Hematopoietic multipotent progenitor cell treated with erythropoietin and hydrocortisone succinate and interleukin-3 and kit ligand, for 6 days (in vitro differentiated cells): ENCODE measurements at regions not wholly inside any gene's neighbourhood (a gene's known extent, or its start where the extent isn't known, plus 50 kb on each side); places are given as distances from the start of the nearest gene placed in this dataset.

Experiments used
- DNase-seq: peaks from one replicate; pipeline ENCODE4 v3.0.0-alpha.2; 2015

DNA sequence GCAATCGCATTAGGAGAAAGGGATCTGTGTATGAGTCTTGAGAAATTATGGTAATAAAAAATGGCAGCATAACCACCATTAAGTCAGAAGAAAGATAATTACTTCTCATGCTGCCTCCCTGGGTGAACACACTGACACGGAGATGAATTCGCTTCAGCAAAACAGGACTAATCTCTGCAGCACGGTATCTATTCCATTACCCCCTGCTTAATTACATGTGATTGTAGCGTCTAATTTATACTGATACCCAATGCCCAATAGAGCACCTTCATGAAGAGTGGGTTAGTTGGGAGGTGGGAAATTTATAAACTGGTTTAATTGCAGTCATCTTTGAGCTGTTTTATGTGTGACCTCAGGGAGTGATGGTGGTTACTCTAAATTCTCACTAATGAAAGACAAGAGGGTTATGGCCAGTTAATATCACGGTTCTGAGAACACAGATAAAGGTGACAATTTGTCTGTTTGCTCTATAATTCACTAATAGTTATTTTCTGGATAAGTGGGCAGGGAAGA is 476.2 kb upstream of the SULF2 start:
- no peak for DNase-seq

DNA sequence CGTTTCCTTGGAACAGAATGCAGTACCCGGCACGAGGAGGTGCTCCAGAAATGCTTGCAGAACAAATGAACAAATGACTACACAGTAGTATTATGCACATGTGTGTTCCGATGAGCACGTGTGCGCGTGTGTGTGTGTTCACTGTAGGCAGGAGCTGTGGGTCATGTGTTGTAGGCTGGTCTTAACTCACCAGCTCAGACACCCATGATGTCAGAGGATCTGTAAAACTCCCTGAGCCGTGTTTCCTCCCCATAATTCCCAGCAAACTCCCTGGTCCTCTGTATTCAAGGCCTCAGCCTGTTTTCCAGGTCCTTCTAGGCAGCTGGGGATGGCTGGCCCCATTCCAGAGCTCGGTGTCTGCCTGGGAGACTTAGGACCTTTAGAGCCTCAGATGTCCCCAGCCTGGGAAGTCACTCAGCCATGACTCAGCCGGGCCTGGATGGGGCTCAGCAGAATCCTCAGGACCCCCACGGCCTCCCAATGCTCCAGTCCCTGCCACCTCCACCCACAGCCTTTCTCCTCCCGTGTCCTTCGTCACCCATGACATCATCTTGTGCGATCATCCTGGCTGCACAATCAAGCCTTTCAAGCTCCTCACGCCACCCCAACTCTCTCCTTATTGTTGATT is 475.0 kb upstream of the SULF2 start:
- DNase-seq = no peak

DNA sequence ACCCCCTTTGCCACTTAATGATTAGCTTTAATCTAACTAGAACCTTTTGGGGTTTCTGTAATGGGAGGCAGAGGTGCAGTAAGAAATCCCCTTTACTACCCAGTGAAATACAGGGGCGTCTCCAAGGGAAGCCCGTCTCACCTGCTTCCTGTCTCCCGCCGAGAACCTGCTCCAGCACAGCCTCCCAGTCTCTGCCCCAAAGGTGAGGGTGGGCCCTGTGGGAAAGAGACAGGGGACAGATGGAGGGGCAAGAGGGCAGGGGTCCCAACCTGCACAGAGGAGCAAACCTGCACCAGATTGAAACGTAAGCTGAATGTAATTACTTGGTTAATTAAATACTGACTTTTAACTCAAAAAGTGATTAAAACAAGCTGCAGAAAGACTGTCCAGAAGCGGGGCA is 474.2 kb upstream of the SULF2 start:
- no peak for DNase-seq

DNA sequence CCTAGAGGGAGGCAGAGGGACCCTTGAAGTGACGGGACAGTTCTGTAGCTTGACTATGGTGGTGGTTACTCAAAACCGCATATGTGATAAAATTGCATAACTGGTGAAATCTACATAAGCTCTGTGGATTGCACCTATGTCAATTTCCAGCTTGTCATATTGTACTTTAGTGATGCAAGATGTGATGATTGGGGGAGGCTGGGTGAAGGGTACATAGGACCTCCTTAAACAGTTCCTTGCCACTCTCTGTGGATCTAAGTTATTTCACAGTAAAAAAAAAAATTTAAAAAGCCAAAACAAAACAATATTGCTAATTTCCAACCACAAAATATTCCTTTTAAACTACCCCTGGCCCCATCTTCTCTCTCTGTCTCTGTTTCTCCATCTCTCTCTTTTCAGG is 472.6 kb upstream of the SULF2 start:
- DNase-seq = no peak

DNA sequence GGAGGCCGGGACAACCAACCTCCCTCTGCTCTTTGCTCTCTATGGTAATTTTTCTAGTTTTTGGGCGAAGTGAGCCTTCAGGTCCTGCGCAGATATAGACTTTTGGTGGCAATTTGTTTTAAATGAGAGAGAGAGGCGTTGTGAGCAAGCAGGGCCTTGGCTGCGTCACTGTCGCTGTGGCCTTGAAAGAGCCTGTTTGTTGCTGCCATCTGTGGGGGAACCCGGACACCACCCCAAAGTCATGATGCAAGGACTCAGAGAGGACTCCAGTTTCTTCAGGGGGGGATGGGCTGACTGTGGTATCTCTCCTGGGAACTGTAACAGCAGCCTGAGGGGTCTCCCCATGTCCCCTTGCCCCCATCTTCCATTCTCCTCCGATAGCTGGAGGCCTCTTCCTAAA is 462.7 kb upstream of the SULF2 start:
- no peak for DNase-seq

DNA sequence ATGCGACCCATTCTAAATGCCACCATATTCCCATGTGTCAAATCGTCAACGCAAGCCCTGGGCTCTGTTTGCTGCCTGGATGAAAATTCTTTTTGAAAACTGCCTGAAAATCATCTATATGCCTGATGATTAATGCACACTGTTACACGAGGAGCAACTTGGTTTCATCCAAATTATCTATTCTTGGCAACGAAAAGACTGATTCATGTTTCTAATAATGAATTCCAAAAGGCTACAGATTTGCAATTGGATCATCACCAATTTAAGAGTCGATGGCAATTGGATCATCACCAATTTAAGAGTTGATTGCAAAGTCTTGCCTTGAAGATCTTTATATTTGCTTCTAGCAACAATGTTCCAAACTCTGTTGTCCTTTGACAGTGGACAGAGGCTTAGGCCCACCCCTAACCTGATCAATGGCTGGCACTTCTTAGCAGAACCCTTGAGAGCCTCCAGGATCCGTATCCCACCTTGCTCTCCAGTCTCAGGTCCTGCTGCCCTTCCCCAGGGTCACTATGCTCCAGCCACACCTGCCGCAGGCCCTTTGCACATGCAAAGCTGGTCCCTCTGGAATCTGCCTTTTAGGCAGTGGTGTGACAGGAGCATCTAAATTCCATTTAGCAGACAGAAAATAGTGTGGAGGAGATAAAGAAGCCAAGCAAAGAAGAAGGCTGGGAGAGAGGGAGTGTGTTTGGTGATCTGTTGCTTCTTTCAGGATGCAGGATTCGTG is 460.9 kb upstream of the SULF2 start:
- no peak for DNase-seq

DNA sequence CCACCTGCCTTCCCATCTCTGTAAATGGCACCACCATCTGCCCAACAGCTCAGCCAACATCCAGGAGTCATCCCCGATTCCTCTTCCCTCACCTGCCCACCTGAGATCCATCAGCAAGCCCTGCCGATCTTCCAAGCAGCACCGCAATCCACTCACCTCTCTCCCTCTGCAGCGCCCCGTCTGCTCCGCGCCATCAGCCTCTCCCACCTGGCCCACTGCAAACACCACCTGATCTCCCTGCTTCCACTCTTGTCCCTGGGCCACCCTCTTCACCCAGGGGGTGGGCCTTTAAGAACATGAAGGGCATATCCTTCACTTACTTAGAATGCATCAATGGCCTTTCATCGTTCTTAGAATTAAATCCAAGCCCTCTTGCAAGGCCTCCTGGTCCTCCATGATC is 457.3 kb upstream of the SULF2 start:
- no peak for DNase-seq

DNA sequence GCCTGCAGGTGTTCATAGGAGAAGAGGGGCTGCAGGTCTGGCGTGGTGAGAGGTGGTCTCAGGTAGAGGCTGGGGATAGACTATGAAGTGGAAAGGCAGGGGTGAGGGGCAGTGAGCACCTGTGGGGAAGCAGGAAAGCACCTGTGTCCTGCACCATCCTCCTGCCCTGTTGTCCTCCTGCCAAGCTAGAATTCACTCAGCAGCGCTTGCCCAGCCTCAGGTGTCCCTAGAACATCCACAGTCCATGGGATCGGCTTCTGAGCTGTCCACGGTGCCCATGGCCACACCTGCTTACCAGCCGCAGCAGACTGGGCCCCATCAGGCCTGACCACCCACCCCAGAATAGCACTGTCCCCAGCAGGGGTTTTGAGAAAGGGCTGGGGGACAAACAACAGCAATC is 456.2 kb upstream of the SULF2 start:
- DNase-seq = no peak

DNA sequence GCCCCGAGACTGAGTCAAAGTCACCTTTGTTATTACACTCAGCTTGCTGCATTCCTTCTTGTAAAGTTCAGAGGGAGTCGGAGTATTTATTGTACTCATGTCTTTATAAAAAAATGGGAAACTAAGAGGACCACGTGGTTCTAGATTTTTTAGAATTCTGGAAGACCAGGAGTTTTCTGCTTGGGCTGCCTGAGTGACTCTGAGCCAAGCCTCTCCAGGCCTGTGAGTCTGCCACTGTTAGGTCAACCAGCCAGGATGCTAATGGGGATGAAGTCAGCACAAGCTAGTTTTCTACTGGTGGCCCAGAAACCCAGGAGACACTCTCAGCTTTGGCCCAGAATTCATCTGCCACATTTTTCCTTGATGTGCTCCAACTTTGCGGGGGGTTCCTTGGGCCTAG is 453.5 kb upstream of the SULF2 start:
- no peak for DNase-seq

DNA sequence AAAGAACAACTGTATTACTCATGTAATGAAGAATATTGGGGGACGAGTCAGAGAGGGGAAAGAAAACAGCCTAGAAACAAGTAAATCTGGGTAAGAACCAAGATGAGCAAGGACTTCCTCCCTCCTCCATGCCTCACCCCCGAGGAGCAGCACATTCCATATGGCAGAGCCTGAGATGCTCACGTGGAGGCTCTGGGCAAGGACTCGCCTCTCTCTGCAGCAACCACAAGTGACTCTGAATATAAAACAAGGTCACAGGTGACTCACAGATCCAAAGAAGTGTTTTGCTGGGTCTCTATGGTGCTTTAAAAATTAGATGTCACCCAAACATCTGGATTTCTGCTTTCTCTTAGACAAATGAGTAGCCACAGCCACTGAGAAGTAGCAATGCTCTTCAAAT is 453.0 kb upstream of the SULF2 start:
- DNase-seq = no peak

DNA sequence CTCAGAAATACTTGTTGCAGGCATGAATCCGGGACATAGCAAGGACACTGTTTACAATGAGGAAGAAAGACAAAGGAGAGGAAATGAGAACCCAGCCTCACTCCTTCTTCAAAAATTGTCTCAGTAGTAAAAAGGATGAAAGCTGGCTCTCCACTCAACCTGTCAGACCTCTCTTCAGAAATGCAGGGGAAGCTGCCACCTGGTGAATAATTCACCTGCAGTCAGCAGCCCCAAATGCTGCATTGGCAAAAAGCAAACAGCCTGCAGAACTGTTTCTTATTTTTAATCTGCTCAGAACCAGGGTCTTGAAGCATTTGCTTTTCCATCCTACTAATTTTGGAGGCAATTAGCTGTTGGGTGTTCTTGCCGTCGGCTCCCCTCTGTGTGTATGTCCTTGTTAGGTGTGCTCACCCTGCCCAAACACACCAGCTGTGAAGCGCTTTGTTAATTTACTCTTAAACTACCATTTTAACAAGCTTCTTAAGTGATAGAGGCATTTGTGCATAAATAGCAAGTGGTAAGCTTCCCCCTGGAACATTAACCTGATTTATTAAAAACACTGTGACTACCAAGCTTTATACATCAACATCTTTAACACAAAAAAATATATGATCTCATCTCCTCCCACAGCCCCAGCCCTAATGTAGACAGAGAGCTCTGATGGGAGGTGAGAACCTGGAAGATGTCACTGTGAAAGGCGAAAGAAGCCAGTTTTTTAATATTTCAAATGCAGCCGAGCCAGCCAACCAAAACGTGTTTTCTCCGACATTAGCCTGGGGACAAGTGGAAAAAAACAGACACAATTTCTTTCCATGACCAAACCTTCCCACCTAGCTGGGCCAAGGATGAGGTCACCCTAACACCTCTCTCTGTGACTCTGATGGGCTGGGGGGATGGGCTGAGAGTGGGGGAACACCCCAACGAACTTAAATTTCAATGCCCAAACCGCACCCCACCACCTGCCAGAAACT is 451.0 kb upstream of the SULF2 start:
- DNase-seq = no peak

DNA sequence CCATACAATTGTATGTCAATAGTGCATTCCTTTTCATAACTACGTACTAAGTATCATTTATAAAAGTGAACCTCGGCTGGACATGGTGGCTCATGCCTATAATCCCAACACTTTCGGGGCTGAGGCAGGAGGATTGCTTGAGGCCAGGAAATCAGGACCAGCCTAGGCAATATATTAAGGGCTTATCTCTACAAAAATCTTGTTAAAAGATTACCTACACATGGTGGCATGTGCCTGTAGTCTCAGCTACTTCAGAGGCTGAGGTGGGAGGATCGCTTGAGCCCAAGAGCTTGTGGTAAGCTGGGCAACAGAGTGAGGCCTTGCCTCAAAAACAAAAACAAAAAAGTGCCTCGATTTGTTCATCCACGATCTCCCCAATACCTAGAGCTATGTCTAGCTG is 449.7 kb upstream of the SULF2 start:
- DNase-seq = no peak

DNA sequence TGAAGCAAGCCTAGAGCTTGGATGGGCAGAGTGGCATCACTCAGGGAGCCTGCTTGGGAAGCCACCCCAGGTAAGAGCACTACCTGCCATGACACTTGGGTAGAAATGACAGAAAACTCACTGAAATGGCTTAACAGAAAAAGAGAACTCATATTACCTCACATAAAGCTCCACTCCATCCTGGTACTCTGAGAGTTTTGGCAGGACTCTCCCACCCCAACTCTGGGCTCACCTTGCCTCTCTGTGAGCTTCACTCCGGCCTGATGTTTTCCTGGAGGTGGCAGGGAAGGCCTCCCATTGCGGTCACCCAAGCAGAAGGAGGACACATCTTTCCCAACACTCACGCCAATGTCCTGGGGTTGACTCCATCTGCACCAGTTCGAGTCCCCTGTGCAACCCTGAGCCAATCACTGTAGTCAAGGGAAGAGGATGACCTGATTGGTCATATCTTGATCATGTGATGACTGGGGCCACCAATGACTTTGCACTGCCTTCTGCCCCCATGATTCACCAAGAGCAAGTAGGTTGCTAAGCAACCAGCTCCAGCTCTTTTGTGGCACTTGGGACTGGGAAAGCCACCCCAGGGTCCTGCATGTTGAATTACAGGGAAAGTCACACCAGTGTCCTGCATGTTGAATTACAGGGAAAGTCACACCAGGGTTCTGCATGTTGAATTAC is 446.1 kb upstream of the SULF2 start:
- no peak for DNase-seq

DNA sequence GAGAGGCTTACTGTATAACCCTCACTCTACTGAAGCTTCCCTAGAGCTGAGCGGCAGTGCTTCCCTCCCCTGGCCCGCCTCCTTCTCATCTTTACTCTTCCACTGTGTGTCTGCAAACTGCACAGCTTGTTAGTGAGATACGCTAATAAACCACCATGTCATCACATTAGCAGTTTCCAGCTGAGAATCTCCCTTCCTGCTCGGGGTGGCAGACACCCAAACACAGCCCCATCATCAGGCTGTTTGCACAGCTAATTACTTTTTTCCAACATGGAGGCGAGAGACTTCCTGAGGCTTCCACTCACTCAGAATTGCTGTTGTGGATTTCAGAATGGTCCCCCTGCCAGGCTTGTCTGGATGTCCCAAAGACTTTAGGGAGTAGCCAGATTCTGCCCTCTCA is 444.9 kb upstream of the SULF2 start:
- no peak for DNase-seq

DNA sequence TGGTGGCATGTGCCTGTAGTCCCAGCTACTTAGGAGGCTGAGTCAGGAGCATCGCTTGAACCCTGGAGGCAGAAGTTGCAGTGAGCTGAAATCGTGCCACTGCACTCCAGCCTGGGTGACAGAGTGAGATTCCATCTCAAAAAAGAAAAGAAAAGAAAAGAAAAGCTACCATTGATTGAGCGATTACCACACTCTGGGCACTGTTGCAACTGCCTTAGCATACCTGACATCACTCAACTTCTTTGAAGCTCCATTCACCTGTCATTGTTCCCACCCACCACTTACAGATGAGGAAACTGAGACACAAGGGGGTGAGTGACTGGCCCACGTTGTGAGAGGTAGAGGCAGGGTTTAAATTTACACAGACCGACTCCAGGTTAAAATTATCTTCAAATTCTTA is 442.1 kb upstream of the SULF2 start:
- no peak for DNase-seq

DNA sequence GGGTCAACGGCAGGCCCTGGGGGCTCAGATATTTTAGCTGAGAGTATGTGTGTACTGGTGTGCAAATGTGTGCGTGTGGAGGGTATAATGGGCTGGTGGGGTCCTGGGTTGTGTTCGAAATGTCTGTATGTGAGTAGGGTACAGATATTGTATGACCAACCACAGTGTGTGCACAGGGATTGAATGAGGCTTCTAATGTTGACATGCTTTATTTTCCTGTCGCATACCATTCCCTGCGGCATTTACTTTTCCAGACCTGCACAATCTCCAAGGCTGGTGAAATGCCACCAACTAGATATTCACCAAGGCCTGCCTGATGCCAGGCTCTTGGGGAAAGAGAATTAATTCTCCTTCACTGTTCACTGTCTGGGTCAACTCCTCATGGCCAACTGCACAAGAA is 441.4 kb upstream of the SULF2 start:
- DNase-seq = no peak

DNA sequence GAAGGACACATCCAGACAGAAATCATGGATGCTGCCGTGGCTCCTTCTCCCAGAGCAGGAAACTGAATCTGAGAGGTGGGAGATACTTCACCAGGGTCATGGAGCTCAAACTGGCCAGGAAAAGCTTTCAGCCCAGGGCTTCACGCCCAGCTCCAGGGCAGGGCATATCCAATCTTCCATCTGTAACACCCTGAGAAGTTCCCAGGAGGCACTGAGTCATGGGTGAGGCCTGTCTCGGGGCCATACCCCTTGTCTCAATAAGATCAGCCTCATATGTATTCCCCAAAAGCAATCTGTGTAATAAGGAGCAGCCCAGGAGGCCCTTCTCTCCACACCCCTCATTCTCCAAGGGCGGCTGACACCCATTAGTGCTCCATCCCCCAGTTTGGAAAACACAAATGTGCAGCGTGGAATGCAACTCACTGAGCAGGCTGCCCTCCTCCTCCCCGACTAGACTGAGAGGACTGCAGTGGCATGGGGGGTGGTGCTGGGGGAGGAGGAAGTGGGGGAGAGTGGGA is 439.3 kb upstream of the SULF2 start:
- DNase-seq = no peak

DNA sequence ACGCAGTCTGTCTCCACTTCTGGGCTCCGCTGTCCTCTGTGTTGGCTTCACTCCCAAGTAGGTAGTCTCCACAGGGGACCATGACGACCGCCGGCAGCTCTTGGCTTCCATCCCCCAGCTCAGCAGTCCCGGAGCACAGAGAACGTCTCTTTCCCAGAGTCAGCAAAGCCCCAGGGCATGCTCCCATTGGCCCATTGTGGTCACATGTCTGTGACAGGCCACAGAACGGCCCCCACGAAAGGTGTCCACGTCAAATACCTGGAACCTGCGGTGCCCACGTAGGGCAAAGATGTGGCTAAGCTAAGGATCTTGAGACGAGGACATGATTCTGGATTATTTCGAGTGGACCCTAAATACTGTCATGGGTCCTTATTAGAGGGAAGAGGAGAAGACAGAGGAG is 438.4 kb upstream of the SULF2 start:
- DNase-seq = no peak

DNA sequence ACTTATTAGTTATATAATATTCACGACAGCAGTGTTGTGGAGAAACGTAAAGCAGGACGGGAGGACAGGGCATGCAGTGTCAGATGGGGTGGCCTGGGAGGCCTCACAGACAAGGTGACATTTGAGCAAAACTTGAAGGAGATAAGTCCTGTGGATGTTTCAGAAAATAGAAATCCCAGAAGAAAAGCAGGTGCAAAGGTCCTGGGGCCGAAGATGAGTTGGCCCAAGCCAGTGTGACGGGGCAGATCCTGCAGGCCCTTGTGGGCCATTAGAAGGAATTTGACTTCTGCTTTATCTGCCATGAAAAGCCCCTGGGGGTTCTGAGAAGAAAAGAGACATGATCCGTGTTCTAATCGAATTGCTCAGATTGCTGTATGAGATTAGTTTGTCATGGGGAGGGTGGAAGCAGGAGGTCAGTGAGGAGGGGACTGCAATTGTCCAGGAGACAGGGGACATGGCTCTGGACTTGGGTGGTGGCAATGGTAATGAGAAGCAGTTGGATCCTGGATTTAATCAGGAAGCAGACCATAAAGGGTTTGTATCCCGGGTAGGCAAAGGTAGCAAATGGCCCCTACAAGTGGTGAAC is 437.4 kb upstream of the SULF2 start:
- no peak for DNase-seq

DNA sequence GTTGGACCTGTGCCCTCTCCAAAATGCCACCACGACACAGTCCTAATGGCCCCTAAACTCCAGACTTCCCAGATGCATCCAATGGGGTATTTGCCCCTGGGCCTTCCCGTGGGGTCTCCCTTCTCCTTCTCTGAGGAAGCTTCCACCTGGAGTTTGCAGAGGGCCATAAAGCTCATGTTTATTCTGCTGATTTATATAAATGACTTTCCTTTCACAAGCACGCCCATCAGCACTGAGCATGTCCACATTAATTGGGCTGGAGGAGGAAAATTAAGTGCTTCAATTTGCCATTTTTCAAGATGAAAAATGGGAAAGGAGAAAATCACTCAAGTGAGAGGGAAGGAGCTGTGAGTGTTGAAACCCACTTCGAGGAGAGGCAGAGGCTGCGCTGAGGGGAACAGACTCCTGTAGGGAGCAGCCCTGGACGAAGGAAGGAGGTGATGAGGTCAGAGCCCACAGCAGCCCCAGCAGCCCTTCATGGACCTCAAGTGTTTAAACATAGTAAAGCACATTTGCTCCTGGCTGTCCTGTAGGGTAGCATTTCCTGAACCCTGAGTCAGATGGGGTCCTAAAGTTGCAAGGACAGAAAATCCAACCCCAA is 434.9 kb upstream of the SULF2 start:
- DNase-seq = no peak

DNA sequence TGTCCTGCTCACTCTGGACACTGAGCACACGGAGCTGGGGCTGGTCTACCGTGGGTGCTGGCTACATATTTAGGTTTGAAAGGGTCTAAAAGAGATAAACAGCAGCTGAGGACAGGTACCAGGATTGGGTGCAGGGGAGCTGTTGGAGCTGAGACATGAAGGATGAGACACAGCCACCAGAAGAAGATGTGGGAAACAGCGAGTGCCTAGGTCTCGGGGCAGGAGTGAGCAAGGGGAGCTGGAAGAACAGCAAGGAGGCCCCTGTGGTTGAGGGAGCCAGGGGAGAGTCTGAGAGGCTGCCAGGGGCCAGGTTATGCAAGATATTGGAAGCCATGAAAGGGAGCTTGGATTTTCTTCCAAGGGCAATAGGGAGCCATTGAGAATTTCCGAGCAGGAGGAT is 434.0 kb upstream of the SULF2 start:
- no peak for DNase-seq

DNA sequence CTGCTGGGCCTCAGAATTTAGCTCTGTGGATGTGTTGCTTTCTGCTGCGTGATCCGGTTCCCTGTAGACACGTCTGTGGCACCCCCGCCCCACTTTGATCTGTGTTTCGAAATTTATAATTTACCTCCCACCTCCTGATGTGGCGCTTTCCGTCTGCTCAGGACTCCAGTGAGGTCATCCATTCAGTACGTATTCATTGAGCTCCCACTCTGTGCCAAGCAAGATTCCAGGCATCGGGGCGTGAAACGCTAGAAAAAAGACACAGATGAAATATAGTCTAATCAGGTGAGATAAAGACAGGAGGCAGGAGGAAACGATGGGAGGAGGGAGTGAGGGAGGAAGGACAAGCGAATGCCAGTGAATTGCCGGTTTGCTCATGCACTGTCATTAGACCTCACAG is 431.9 kb upstream of the SULF2 start:
- DNase-seq = no peak
